CD8-positive, alpha-beta memory T cell (primary cell): ENCODE measurements at regions not wholly inside any gene's neighbourhood (a gene's known extent, or its start where the extent isn't known, plus 50 kb on each side); places are given as distances from the start of the nearest gene placed in this dataset.
"Not testable (repeated sequence)": the region's sequence is repeated elsewhere in the genome, so short reads cannot be mapped to it uniquely, and the experiment has no call there.

ENCODE experiments used
- CTCF ChIA-PET: fragments of 350-600 bp; sonication (Branson Sonifier 250); formaldehyde crosslinking; loops from one replicate; lab custom pipeline; 2021; ENCODE audit warnings: antibody characterized with exemption; lab: Charles Lee
- POLR2A ChIA-PET: fragments of 350-600 bp; sonication (Branson Sonifier 250); formaldehyde crosslinking; loops from one replicate; lab custom pipeline; 2021; ENCODE audit warnings: antibody characterized with exemption; lab: Charles Lee
- DNase-seq, 5 donors: peaks; one replicate each; pipeline versions ENCODE4 v3.0.0 to v3.0.0-alpha.2; 2020 to 2022; ENCODE audit warnings: mixed read lengths in 1 of 5
- H3K27ac ChIP-seq: one replicate; pipeline ENCODE4 v1.7.0; 2013; ENCODE audit warnings: low read depth, mild to moderate bottlenecking, low read length, moderate library complexity
- H3K27me3 ChIP-seq: 2 replicates; pipeline ENCODE4 v1.7.0; 2013; ENCODE audit warnings: low read length, mild to moderate bottlenecking; ENCODE audit not compliant: insufficient read depth, poor library complexity, severe bottlenecking
- H3K36me3 ChIP-seq: 2 replicates; pipeline ENCODE4 v1.7.0; 2013; ENCODE audit warnings: mild to moderate bottlenecking, low read length, moderate library complexity; ENCODE audit not compliant: insufficient read depth
- H3K4me1 ChIP-seq: 2 replicates; pipeline ENCODE4 v1.7.0; 2013; ENCODE audit warnings: mild to moderate bottlenecking, low read length, moderate library complexity; ENCODE audit not compliant: insufficient read depth
- H3K4me3 ChIP-seq: 2 replicates; pipeline ENCODE4 v1.7.0; 2013; ENCODE audit warnings: mild to moderate bottlenecking, low read length
- H3K9me3 ChIP-seq: 2 replicates; pipeline ENCODE4 v1.7.0; 2013; ENCODE audit warnings: mild to moderate bottlenecking, low read length
- H3K27ac Mint-ChIP-seq, 8 donors: one replicate each; pipeline ENCODE4 v1.8.0; 2020 to 2021; ENCODE audit warnings: mixed read lengths in 8 of 8, mild to moderate bottlenecking in 6 of 8, inconsistent platforms in 3 of 8, moderate library complexity in 3 of 8
- H3K27me3 Mint-ChIP-seq, 2 donors: one replicate each; pipeline ENCODE4 v1.8.0; 2020 to 2021; ENCODE audit warnings: mixed read lengths in 2 of 2, mild to moderate bottlenecking in 1 of 2, moderate library complexity in 1 of 2
- H3K36me3 Mint-ChIP-seq, 3 donors: one replicate each; pipeline ENCODE4 v1.8.0; 2020 to 2021; ENCODE audit warnings: mixed read lengths in 3 of 3, inconsistent platforms in 1 of 3, mild to moderate bottlenecking in 1 of 3
- H3K4me1 Mint-ChIP-seq, 3 donors: one replicate each; pipeline ENCODE4 v1.8.0; 2020 to 2021; ENCODE audit warnings: mixed read lengths in 3 of 3, inconsistent platforms in 1 of 3, mild to moderate bottlenecking in 1 of 3
- H3K4me3 Mint-ChIP-seq, 7 donors: one replicate each; pipeline ENCODE4 v1.8.0; 2020 to 2021; ENCODE audit warnings: mixed read lengths in 7 of 7, mild to moderate bottlenecking in 6 of 7, moderate library complexity in 4 of 7, inconsistent platforms in 2 of 7
- H3K9me3 Mint-ChIP-seq, 5 donors: one replicate each; pipeline ENCODE4 v1.8.0; 2020 to 2022; ENCODE audit warnings: mixed read lengths in 5 of 5, mild to moderate bottlenecking in 3 of 5, moderate library complexity in 2 of 5, inconsistent platforms in 1 of 5

DNA sequence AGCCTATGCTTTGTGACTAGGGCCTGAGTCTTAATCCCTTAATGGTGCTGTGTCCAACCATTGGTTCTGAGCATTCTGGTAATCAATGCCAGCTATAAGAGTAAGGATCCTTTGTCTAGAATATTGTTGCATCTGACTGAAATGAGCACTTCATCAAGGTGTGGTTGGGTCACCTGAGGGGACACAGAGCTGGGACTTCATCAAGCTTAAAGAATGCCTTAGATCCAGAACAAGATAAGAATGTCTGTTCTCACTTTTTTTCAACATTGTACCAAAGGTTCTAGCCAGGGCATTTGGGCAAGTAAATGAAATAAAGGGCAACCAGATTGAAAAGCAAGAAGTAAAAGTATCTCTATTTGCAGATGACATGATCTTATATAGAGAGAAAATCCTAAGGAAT lies 280.4 kb downstream of the MTERF1 start:
- Mint-ChIP-seq H3K36me3 (no peaks in the 10 kb centered on the region), H3K4me1 (no peaks in the 10 kb centered on the region), H3K9me3 (peaks cover 7 to 15% (median 11%) of the 10 kb centered on the region in 5 donors), H3K4me3 (no peak overlapping the region), H3K27me3 (no peaks in the 10 kb centered on the region), H3K27ac (no peak overlapping the region)
- no peak overlapping the region for H3K4me3 ChIP-seq
- H3K27me3 ChIP-seq: no peaks in the 10 kb centered on the region
- DNase-seq: no peak
- no peak overlapping the region for H3K27ac ChIP-seq
- H3K4me1 ChIP-seq: no peaks in the 10 kb centered on the region
- POLR2A ChIA-PET: no interaction called here
- H3K36me3 ChIP-seq: no peaks in the 10 kb centered on the region
- H3K9me3 ChIP-seq: no peaks in the 10 kb centered on the region
- CTCF ChIA-PET: no interaction called here

DNA sequence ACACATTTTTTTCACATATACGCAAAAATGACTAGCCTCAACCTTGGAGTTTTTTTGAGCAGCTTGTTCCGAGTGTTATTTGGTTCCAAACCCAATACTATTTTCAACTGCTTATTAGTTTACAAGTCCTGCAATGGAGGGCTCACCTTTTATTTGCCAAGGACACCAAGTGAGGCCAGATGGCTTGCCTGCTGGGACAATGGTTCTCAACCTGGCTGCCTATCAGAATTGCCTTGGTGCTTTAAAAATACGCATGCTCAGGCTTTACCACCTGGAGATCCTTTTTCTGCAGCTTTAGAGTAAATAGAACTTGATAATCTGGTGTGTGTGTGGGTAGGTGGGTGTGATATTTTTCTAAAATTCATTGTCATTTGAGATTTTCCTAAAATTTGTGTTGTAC lies 276.8 kb downstream of the MTERF1 start:
- DNase-seq: no peak
- H3K4me1 Mint-ChIP-seq: no peaks in the 10 kb centered on the region
- Histone ChIP-seq H3K27me3 (no peaks in the 10 kb centered on the region), H3K9me3 (no peaks in the 10 kb centered on the region), H3K4me1 (no peaks in the 10 kb centered on the region), H3K27ac (no peak overlapping the region), H3K36me3 (no peaks in the 10 kb centered on the region), H3K4me3 (no peak overlapping the region)
- peaks cover 5 to 10% (median 7%) of the 10 kb centered on the region in 5 donors for H3K9me3 Mint-ChIP-seq
- H3K27ac Mint-ChIP-seq: no peak overlapping the region
- no peaks in the 10 kb centered on the region for H3K36me3 Mint-ChIP-seq
- ChIA-PET CTCF (no interaction called here), POLR2A (no interaction called here)
- no peaks in the 10 kb centered on the region for H3K27me3 Mint-ChIP-seq
- no peak overlapping the region for H3K4me3 Mint-ChIP-seq

DNA sequence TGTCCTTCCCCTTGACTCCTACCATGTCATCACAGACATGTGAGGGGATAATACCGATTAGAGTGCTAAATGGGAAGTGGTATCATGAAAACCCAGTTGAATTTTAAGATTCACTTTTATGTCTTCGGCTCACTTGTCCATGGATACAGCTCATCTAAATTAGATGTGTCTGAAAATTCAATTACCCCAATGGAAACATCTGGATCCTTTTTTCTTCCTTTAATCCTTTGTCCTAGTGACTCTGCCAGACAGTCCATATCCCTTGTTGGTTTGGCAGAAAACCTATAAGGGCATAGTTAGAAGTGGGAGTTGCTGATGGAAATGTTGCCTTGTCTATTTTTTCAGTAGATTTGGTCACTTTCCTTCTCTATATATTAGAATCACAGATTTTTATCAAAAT lies 271.9 kb downstream of the MTERF1 start:
- Mint-ChIP-seq H3K27ac (no peak overlapping the region), H3K4me1 (no peaks in the 10 kb centered on the region), H3K27me3 (no peaks in the 10 kb centered on the region), H3K4me3 (no peak overlapping the region), H3K9me3 (peaks cover 4 to 22% (median 13%) of the 10 kb centered on the region in 5 donors), H3K36me3 (no peaks in the 10 kb centered on the region)
- no peaks in the 10 kb centered on the region for H3K9me3 ChIP-seq
- H3K4me3 ChIP-seq: no peak overlapping the region
- ChIA-PET CTCF (no interaction called here), POLR2A (no interaction called here)
- H3K4me1 ChIP-seq: no peaks in the 10 kb centered on the region
- no peaks in the 10 kb centered on the region for H3K27me3 ChIP-seq
- no peaks in the 10 kb centered on the region for H3K36me3 ChIP-seq
- no peak for DNase-seq
- no peak overlapping the region for H3K27ac ChIP-seq

- no peaks in the 10 kb centered on the region for H3K9me3 ChIP-seq
- H3K27me3 Mint-ChIP-seq: no peaks in the 10 kb centered on the region
- H3K9me3 Mint-ChIP-seq: peaks cover 7 to 22% (median 17%) of the 10 kb centered on the region in 5 donors
- no peaks in the 10 kb centered on the region for H3K4me1 Mint-ChIP-seq
- ChIA-PET CTCF (no interaction called here), POLR2A (no interaction called here)
- H3K27ac ChIP-seq: no peak overlapping the region
- H3K4me3 Mint-ChIP-seq: no peak overlapping the region
- no peak overlapping the region for H3K4me3 ChIP-seq
- H3K27me3 ChIP-seq: no peaks in the 10 kb centered on the region
- H3K4me1 ChIP-seq: no peaks in the 10 kb centered on the region
- no peak for DNase-seq
- H3K36me3 ChIP-seq: no peaks in the 10 kb centered on the region
- no peak overlapping the region for H3K27ac Mint-ChIP-seq
- H3K36me3 Mint-ChIP-seq: no peaks in the 10 kb centered on the region
Measured at GRCh38 chr7:91609525-91609924, 271.0 kb downstream of the MTERF1 start.

DNA sequence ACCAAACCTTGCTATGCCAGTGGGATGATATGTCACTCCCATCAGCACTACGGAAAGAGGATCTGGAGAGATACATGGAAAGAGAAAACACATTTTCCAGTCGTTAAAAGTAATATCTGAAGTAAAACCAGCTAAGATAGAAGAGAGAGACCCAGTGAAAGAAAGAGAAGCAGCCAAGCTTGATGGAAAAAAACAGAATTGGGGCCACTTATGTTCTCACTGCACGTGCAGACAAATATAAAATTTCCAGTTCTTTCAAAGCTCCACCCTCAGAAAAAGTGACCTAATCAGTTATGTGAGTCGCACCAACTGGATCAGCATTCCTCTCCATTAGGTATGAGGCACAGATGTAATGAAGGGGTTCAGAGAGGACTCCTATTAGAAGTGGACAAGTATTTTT lies 266.1 kb downstream of the MTERF1 start:
- no peak overlapping the region for H3K27ac Mint-ChIP-seq
- H3K9me3 ChIP-seq: no peaks in the 10 kb centered on the region
- no peaks in the 10 kb centered on the region for H3K4me1 ChIP-seq
- ChIA-PET POLR2A (no interaction called here), CTCF (no interaction called here)
- H3K27ac ChIP-seq: no peak overlapping the region
- H3K9me3 Mint-ChIP-seq: peaks cover 7 to 21% (median 16%) of the 10 kb centered on the region in 5 donors
- H3K4me3 Mint-ChIP-seq: no peak overlapping the region
- H3K27me3 Mint-ChIP-seq: no peaks in the 10 kb centered on the region
- no peaks in the 10 kb centered on the region for H3K36me3 ChIP-seq
- DNase-seq: no peak
- H3K27me3 ChIP-seq: no peaks in the 10 kb centered on the region
- H3K36me3 Mint-ChIP-seq: no peaks in the 10 kb centered on the region
- no peaks in the 10 kb centered on the region for H3K4me1 Mint-ChIP-seq
- no peak overlapping the region for H3K4me3 ChIP-seq

DNA sequence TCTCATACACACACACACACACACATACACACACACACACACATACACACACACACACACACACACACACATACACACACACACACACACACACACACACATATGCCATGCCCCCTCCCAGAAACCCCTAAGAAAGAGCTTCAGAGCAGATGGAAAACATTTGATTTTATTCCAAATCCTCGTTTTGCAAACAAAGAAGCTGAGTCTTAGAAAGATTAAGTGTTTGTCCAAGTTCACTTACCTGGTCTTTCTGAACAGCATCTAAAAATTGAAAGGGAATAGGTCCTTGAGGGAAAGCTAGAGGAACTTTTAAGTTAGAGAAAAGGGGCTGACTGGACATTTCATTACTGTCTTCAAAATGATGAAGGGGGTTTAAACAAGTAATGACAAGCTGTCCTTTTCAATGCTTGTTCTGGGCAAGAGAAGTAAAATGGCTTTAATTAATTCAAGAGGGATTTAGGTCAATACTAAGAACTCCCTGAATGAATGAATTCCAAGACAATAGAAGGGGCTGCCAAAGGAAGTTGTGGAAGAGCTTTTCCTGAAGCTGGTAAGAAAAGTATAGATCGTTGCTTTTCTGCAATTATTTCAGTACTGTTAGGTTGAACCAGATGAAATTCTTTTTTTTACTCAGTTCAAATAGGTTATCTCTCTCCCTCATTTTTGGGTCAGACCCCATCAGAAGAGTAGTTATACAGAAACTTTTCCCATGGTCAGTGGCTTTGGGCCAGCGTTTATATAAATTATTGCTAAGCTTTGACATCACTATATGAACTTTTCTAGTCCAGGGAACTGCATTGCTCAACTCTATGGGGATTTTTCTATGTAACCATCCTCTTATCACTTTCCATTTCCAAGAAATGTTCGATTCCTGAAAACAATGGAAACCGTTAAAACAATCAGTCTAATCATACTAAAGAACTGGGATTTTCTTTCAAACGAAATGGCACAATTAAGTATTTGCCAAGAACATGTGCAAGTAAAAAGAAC lies 261.4 kb downstream of the MTERF1 start:
- POLR2A ChIA-PET: no interaction called here
- no peaks in the 10 kb centered on the region for H3K4me1 Mint-ChIP-seq

DNA sequence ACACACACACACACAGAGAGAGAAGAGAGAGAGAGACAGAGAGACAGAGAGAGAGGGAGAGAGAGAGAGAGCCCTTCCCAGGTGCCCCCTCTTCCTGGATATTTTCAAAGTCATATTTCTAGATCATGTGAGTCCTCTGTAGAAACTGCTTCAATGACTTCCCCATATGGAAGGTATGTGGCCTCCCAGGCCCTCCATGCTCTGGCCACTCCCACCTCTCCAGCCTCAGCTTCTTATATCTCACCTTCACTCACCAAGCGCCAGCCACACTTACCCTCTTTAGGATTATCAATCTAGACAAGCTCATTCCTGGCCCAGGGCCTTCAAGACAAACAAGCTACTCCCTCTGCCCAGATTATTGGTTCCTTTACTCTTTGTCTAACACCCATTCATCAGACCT lies 259.7 kb downstream of the MTERF1 start:
- no peak for DNase-seq
- peaks cover 3 to 26% (median 11%) of the 10 kb centered on the region in 5 donors for H3K9me3 Mint-ChIP-seq
- ChIA-PET CTCF (no interaction called here), POLR2A (no interaction called here)
- Histone ChIP-seq H3K4me3 (no peak overlapping the region), H3K9me3 (no peaks in the 10 kb centered on the region), H3K36me3 (no peaks in the 10 kb centered on the region), H3K4me1 (no peaks in the 10 kb centered on the region), H3K27me3 (no peaks in the 10 kb centered on the region), H3K27ac (no peak overlapping the region)
- H3K27ac Mint-ChIP-seq: no peak overlapping the region
- no peaks in the 10 kb centered on the region for H3K4me1 Mint-ChIP-seq
- no peaks in the 10 kb centered on the region for H3K27me3 Mint-ChIP-seq
- no peaks in the 10 kb centered on the region for H3K36me3 Mint-ChIP-seq
- no peak overlapping the region for H3K4me3 Mint-ChIP-seq

More for the DNA sequence above, 261.4 kb downstream of the MTERF1 start:
- Mint-ChIP-seq H3K36me3 (no peaks in the 10 kb centered on the region), H3K27me3 (no peaks in the 10 kb centered on the region), H3K27ac (no peak overlapping the region), H3K9me3 (peaks cover 9 to 19% (median 10%) of the 10 kb centered on the region in 5 donors), H3K4me3 (no peak overlapping the region)
- H3K27ac ChIP-seq: no peak overlapping the region
- CTCF ChIA-PET: no interaction called here
- no peaks in the 10 kb centered on the region for H3K36me3 ChIP-seq
- no peaks in the 10 kb centered on the region for H3K27me3 ChIP-seq
- no peaks in the 10 kb centered on the region for H3K9me3 ChIP-seq
- DNase-seq: no peak
- no peaks in the 10 kb centered on the region for H3K4me1 ChIP-seq
- no peak overlapping the region for H3K4me3 ChIP-seq

- H3K36me3 ChIP-seq, POLR2A ChIA-PET, H3K27ac ChIP-seq, CTCF ChIA-PET, H3K4me3 ChIP-seq, H3K4me1 Mint-ChIP-seq, H3K27me3 Mint-ChIP-seq, H3K4me3 Mint-ChIP-seq, H3K27me3 ChIP-seq, H3K36me3 Mint-ChIP-seq, H3K27ac Mint-ChIP-seq, H3K4me1 ChIP-seq, DNase-seq, H3K9me3 ChIP-seq: not testable (repeated sequence)
- H3K9me3 Mint-ChIP-seq: peaks cover 10 to 25% (median 20%) of the 10 kb centered on the region in 5 donors
Measured at GRCh38 chr7:91627324-91627723, 253.2 kb downstream of the MTERF1 start.
